CD14-positive monocyte (primary cell): ENCODE measurements at regions not wholly inside any gene's neighbourhood (a gene's known extent, or its start where the extent isn't known, plus 50 kb on each side); places are given as distances from the start of the nearest gene placed in this dataset.

ENCODE experiments used
- DNase-seq, 3 donors: peaks; one replicate each; pipeline ENCODE4 v3.0.0-alpha.2; 2011 to 2022
- H2AFZ ChIP-seq: 2 replicates; pipeline ENCODE4 v1.6.0; 2012; ENCODE audit warnings: mild to moderate bottlenecking, low read depth, low read length, inconsistent platforms; ENCODE audit not compliant: insufficient read depth, poor library complexity, severe bottlenecking
- H3K27ac ChIP-seq, 2 donors: 1 replicate in 1 of 2; 2 replicates in 1 of 2; pipeline ENCODE4 v1.5.1; 2012 to 2013; ENCODE audit warnings: low read length in 2 of 2, control low read depth in 1 of 2, inconsistent platforms in 1 of 2, low read depth in 1 of 2, mild to moderate bottlenecking in 1 of 2
- H3K27me3 ChIP-seq, 2 donors: one replicate each; pipeline versions ENCODE4 v1.6.0 to v1.6.1; 2011 to 2013; ENCODE audit warnings: low read length in 2 of 2; ENCODE audit not compliant: control insufficient read depth in 2 of 2, insufficient read depth in 2 of 2
- H3K36me3 ChIP-seq, 2 donors: replicated peaks in 1 of 2; 1 replicate in 1 of 2; 2 replicates in 1 of 2; pipeline versions ENCODE4 v1.5.1 to v1.6.1; 2012 to 2013; ENCODE audit warnings: low read length in 2 of 2, control low read depth in 1 of 2, inconsistent platforms in 1 of 2, mild to moderate bottlenecking in 1 of 2; ENCODE audit not compliant: insufficient read depth in 2 of 2, control insufficient read depth in 1 of 2
- H3K4me1 ChIP-seq, 2 donors: 1 replicate in 1 of 2; 2 replicates in 1 of 2; pipeline versions ENCODE4 v1.5.1 to v1.6.1; 2012 to 2013; ENCODE audit warnings: low read length in 2 of 2, control low read depth in 1 of 2, inconsistent platforms in 1 of 2, mild to moderate bottlenecking in 1 of 2, moderate library complexity in 1 of 2; ENCODE audit not compliant: insufficient read depth in 2 of 2, control insufficient read depth in 1 of 2
- H3K4me2 ChIP-seq: replicated peaks from 2 replicates; pipeline ENCODE3; 2012; ENCODE audit warnings: low read length, moderate library complexity, mild to moderate bottlenecking; ENCODE audit not compliant: poor library complexity, severe bottlenecking; ENCODE audit errors: extremely low read depth
- H3K4me3 ChIP-seq, 3 experiments: fragments of 200-600 bp in 1 of 3; sonication (generic) in 1 of 3; replicated peaks in 1 of 3; 1 replicate in 2 of 3; 2 replicates in 1 of 3; pipeline ENCODE4 v1.5.1; 2011 to 2013; ENCODE audit warnings: low read length in 3 of 3, mild to moderate bottlenecking in 3 of 3, control low read depth in 2 of 3, low read depth in 2 of 3, inconsistent platforms in 1 of 3, moderate library complexity in 1 of 3
- H3K79me2 ChIP-seq: 2 replicates; pipeline ENCODE4 v1.6.0; 2012; ENCODE audit warnings: mild to moderate bottlenecking, control low read depth, inconsistent platforms, low read length, moderate library complexity; ENCODE audit not compliant: insufficient read depth
- H3K9ac ChIP-seq: 2 replicates; pipeline ENCODE4 v1.6.0; 2017; ENCODE audit warnings: low read length, mild to moderate bottlenecking; ENCODE audit not compliant: insufficient read depth, poor library complexity, severe bottlenecking
- H3K9me3 ChIP-seq, 2 donors: replicated peaks in 1 of 2; 1 replicate in 1 of 2; 2 replicates in 1 of 2; pipeline versions ENCODE4 v1.5.1 to v1.6.1; 2012 to 2013; ENCODE audit warnings: low read length in 2 of 2, control low read depth in 1 of 2; ENCODE audit not compliant: control insufficient read depth in 1 of 2, insufficient read depth in 1 of 2
- H4K20me1 ChIP-seq: 2 replicates; pipeline ENCODE4 v1.6.0; 2012; ENCODE audit warnings: mild to moderate bottlenecking, low read length, control low read depth, moderate library complexity; ENCODE audit not compliant: insufficient read depth
- H3K27ac Mint-ChIP-seq, 7 donors: one replicate each; pipeline ENCODE4 v1.8.0; 2020; ENCODE audit warnings: mild to moderate bottlenecking in 7 of 7, mixed read lengths in 7 of 7, moderate library complexity in 6 of 7, inconsistent platforms in 2 of 7
- H3K27me3 Mint-ChIP-seq, 3 donors: one replicate each; pipeline ENCODE4 v1.8.0; 2021 to 2022; ENCODE audit warnings: low read depth in 3 of 3, mild to moderate bottlenecking in 3 of 3, mixed read lengths in 3 of 3, moderate library complexity in 3 of 3, inconsistent platforms in 1 of 3
- H3K36me3 Mint-ChIP-seq, 2 donors: one replicate each; pipeline ENCODE4 v1.8.0; 2020; ENCODE audit warnings: mixed read lengths in 2 of 2, inconsistent platforms in 1 of 2, mild to moderate bottlenecking in 1 of 2
- H3K4me1 Mint-ChIP-seq: one replicate; pipeline ENCODE4 v1.8.0; 2020; ENCODE audit warnings: mild to moderate bottlenecking, mixed read lengths
- H3K4me3 Mint-ChIP-seq, 2 donors: one replicate each; pipeline ENCODE4 v1.8.0; 2020; ENCODE audit warnings: mild to moderate bottlenecking in 2 of 2, mixed read lengths in 2 of 2, moderate library complexity in 1 of 2
- H3K9me3 Mint-ChIP-seq, 7 donors: one replicate each; pipeline ENCODE4 v1.8.0; 2020 to 2022; ENCODE audit warnings: mixed read lengths in 7 of 7, mild to moderate bottlenecking in 6 of 7, moderate library complexity in 6 of 7, inconsistent platforms in 2 of 7
- CTCF ChIP-seq: fragments of 200-600 bp; IDR thresholded peaks from one replicate; pipeline ENCODE4 v1.8.0; 2022; ENCODE audit warnings: antibody characterized with exemption, mild to moderate bottlenecking
- WGBS: methylation state at CpG from one replicate; pipeline ENCODE4 v1.1.5; 2013; ENCODE audit warnings: missing lambda C conversion rate; ENCODE audit not compliant: insufficient coverage; 5-methylcytosine and 5-hydroxymethylcytosine counted together
- intact Hi-C, 2 donors: fragments of 100-400 bp; cut with micrococcal nuclease; formaldehyde crosslinking; loops; one replicate each; pipeline versions ENCODE4 v1.15.0 to v1.15.1; 2023

- no peaks in the 10 kb centered on the region for H3K79me2 ChIP-seq
- no peaks in the 10 kb centered on the region for H3K9me3 ChIP-seq
- H3K27me3 ChIP-seq, result no peaks in the 10 kb centered on the region
- no peak overlapping the region for H3K27ac ChIP-seq
- H3K36me3 Mint-ChIP-seq, result no peaks in the 10 kb centered on the region
- peaks cover 0 to 2% (median 2%) of the 10 kb centered on the region in 3 donors for H3K27me3 Mint-ChIP-seq
- H3K27ac Mint-ChIP-seq, result no peak overlapping the region
- intact Hi-C loops, result no loop called here
- H3K9ac ChIP-seq, result no peak overlapping the region
- H3K36me3 ChIP-seq, result no peaks in the 10 kb centered on the region
- H3K9me3 Mint-ChIP-seq, result no peaks in the 10 kb centered on the region
- DNase-seq, result no peak
- H4K20me1 ChIP-seq, result no peaks in the 10 kb centered on the region
- H3K4me2 ChIP-seq, result no peak overlapping the region
- H3K4me1 ChIP-seq, result no peaks in the 10 kb centered on the region
- WGBS, result no CpG with 5 or more reads among the region's 9 CpGs
- no peak overlapping the region for H3K4me3 Mint-ChIP-seq
- no peak overlapping the region for H3K4me3 ChIP-seq
- no peaks in the 10 kb centered on the region for H3K4me1 Mint-ChIP-seq
- TF ChIP-seq CTCF, result no peak
- H2AFZ ChIP-seq, result no peak overlapping the region
These were observed 176.8 kb downstream of the MYCN start for GRCh38 chr2:16117021-16117700.

DNA sequence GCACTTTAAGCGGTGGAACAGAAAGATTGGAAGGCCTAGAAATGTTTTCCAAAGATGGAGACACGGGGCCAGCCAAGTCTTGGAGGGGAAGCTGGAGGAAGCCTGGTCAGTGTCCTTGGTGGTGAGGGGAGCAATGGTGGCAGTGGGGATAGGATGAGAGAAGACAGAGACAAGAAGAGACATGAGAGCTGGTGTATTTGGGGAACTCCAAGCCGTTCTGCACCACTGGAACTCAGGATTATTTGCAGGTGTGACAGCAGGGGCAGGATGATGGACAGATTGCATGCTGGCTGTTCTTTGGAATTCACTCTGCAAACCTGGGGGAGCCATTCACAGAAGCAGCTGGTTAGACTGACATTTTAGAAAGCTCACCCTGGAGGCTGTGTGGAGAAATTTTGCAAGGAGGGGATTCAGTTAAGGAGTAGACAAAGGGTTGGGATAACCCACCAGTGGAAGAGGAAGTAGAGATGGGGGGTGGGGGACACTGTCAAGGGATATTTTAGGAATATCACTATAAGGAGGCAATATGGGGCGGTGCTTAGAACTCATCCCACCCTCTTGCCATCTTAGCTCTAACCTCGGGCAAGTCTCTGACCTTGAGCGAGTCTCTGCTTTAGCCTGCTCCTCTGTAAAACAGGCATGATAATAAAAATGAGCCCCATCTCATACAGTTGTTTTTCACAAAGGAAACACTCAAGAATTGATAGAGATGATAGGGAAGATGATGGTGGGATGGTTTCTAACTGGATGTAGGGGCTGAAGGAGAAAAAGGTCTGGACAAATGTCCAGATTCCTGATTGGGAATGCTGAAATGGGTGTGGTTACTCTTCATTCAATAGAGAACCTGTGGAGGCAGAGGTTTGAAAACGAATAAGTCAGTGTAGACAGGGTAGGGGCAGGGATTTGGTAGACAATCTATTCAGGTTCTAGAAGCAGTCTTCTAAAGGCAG, 175.8 kb downstream of the MYCN start:
- no peaks in the 10 kb centered on the region for H4K20me1 ChIP-seq
- no peak overlapping the region for H3K27ac ChIP-seq
- no peak overlapping the region for H3K4me3 ChIP-seq
- no peak overlapping the region for H3K9ac ChIP-seq
- Mint-ChIP-seq H3K4me3 (no peak overlapping the region), H3K9me3 (no peaks in the 10 kb centered on the region), H3K4me1 (no peaks in the 10 kb centered on the region), H3K27me3 (peaks cover 0 to 2% (median 2%) of the 10 kb centered on the region in 3 donors), H3K27ac (no peak overlapping the region), H3K36me3 (no peaks in the 10 kb centered on the region)
- no peaks in the 10 kb centered on the region for H3K9me3 ChIP-seq
- intact Hi-C loops, result no loop called here
- DNase-seq, result no peak
- H3K4me2 ChIP-seq, result no peak overlapping the region
- 94% methylated on average over 3 of the region's 7 CpGs for WGBS
- no peaks in the 10 kb centered on the region for H3K4me1 ChIP-seq
- TF ChIP-seq CTCF, result no peak
- no peaks in the 10 kb centered on the region for H3K27me3 ChIP-seq
- H3K36me3 ChIP-seq, result no peaks in the 10 kb centered on the region
- H2AFZ ChIP-seq, result no peak overlapping the region
- no peaks in the 10 kb centered on the region for H3K79me2 ChIP-seq
